ENCODE measurements at regions not wholly inside any gene's neighbourhood (a gene's known extent, or its start where the extent isn't known, plus 50 kb on each side); places are given as distances from the start of the nearest gene placed in this dataset.

GRCh38 chr9:82597241-82598203 lies 465.4 kb downstream of the RASEF start:
- DNase-seq (ENCODE audit: low spot score): no peak
- in situ Hi-C loops (cut with MboI; ENCODE audit: low pct_unique_long_range_greater_than_20kb, low sequenced_read_pairs, unreplicated experiment): no loop called here
- TF ChIP-seq CTCF (IDR thresholded peaks at IDR 0.05; ENCODE audit: extremely low read depth, insufficient read depth, missing control alignments): no peak

DNA sequence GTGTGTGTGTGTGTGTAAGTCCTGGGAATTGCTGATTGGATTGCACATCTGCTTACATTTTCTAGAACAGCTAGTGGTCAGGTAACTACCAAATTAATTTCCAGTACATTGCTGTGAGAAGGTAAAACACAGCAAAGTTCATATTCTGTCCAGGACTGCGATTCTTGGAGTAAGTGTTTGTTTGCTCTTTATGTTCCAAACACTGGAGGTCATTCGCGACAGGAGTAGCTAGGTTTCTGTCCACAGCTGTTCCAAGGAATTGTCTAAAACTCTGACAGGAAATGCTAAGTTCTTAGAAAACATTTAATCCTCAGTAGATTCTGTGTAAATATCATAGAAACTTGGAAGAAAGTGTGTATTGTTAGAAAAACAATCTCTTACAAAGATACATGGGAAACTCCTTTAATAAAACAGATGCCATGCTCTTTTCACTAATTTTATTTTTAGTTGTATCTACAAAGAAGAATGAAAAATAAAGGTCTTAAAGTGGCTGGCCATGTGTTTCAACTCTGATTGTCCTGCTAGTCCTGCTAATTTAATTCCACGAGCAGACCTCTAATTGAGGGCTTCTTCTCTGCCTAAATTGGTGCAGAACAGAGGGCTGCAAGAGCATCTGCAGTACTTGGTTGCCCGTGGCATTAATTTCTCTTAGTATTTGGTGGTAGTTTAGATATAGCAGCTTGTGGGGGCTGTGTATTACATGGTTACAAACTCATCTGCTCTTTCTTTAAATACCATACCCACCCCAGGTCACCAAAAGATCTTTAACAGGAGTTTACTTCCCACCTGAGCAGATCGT lies 464.5 kb downstream of the RASEF start:
- no peak for DNase-seq (ENCODE audit: low spot score)
- in situ Hi-C loops (cut with MboI; ENCODE audit: low pct_unique_long_range_greater_than_20kb, low sequenced_read_pairs, unreplicated experiment): no loop called here
- TF ChIP-seq CTCF (IDR thresholded peaks at IDR 0.05; ENCODE audit: extremely low read depth, insufficient read depth, missing control alignments): no peak

GRCh38 chr9:82599336-82599949 lies 463.5 kb downstream of the RASEF start:
- no peak for TF ChIP-seq CTCF (IDR thresholded peaks at IDR 0.05; ENCODE audit: extremely low read depth, insufficient read depth, missing control alignments)
- in situ Hi-C loops (cut with MboI; ENCODE audit: low pct_unique_long_range_greater_than_20kb, low sequenced_read_pairs, unreplicated experiment): no loop called here

DNA sequence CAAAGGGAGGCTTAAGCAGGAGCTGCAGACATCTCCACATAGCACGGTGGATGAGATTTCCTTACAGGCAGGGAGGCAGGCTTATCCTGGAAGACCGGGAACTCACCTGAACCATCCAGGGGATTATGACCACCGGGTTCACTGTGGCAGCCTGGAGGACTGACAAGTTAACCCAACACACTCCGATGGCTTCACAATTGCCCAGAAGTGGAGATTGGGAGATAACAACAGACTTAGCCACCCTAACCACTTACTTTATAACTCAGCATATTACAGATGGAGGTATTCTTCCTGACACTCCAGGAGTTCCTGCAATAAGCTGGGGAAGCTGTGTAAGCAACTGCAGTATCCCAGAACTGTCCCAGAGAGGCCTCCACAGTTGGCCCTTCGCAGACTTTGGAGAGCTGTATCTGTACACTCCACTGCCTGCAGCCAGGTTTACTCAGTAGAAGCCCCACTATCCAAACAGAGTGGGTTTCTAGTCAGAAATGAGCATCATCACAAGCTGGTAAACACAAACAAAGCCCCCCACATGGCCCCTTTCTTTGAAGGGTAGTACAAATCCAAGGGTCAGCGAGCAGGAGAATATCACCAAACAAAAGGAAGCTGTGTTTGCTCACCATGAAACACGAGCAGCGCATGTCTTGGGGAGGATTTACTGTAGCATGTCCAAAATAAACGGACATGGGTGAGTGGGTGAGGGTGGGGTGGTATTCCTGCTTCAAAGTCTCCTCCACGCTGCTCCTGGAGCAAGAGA lies 462.2 kb downstream of the RASEF start:
- no peak for TF ChIP-seq CTCF (IDR thresholded peaks at IDR 0.05; ENCODE audit: extremely low read depth, insufficient read depth, missing control alignments)
- DNase-seq (ENCODE audit: low spot score): no peak
- in situ Hi-C loops (cut with MboI; ENCODE audit: low pct_unique_long_range_greater_than_20kb, low sequenced_read_pairs, unreplicated experiment): no loop called here

More at GRCh38 chr9:82599336-82599949, 463.5 kb downstream of the RASEF start:
- no peak for DNase-seq (ENCODE audit: low spot score)

GRCh38 chr9:82601293-82601771 lies 461.6 kb downstream of the RASEF start:
- DNase-seq (ENCODE audit: low spot score): no peak
- no peak for TF ChIP-seq CTCF (IDR thresholded peaks at IDR 0.05; ENCODE audit: extremely low read depth, insufficient read depth, missing control alignments)
- in situ Hi-C loops (cut with MboI; ENCODE audit: low pct_unique_long_range_greater_than_20kb, low sequenced_read_pairs, unreplicated experiment): no loop called here

Measured in GM13977 (cell line).